NCI-H2107 treated with DMSO at 0.1 percent for 48 hours (cell line): ENCODE measurements at regions not wholly inside any gene's neighbourhood (a gene's known extent, or its start where the extent isn't known, plus 50 kb on each side); places are given as distances from the start of the nearest gene placed in this dataset.

ENCODE experiments used
- DNase-seq: peaks from one replicate; lab custom pipeline; 2025; ENCODE audit not compliant: unreplicated experiment; lab: John Stamatoyannopoulos, UW

DNA sequence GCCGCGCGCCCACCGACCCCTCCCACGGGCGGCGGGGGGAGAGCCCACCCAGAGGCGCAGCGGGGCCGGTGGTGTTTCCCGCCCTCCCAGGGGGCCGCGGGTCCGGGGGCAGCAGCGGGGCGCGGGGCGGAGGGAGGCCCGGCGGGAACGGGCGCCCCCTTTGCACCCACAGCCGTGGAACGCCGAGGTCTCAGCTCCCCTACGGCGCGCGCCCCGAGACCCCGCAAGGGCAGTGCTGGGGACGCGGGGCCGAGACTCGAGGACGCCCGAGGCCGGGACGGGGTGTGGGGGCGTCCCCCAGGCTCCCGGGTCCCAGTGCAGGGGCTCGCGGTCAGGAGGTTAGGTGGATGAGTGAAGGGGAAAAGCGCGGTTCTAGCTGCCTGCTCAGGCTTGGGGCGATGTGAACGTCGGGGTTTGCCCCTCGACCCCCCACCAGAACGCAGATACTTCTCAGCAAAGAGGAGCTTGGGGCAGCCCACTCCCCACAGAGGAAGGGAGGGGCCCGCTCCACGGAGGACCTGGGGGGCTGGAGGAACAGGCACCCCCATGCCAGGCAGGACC, 65.5 kb upstream of the BHLHE23 start:
- DNase-seq: no peak

DNA sequence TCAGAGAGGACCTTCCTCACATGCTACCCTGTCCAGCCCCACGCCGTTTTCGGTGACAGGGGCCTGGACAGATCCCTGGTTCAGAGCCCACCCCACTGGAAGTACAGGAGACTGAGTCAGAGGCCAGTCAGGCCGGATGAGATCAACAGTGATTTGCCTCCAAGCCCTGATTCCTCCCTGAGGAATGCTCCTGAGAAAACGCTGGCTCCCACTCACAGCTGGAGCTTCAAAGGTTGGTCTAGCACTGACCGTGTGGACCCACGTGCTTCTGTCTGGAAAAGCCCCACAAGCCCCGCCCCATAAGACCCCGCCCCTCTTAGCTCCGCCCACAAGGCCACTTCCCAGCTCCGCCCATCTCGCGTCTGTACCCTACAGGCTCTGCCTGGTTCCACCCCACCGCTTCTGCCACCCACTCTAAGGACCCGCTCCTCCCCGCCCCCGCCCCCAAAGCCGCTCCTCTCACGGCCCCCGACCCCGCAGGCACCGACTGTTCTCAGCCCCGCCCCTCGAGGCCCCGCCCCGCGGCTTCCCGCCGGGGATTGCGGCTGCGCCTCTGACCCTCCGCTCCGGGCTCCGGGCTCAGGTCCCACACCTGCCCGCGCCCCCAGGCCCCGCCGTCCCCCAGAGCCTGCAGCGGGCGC, 64.9 kb upstream of the BHLHE23 start:
- no peak for DNase-seq

DNA sequence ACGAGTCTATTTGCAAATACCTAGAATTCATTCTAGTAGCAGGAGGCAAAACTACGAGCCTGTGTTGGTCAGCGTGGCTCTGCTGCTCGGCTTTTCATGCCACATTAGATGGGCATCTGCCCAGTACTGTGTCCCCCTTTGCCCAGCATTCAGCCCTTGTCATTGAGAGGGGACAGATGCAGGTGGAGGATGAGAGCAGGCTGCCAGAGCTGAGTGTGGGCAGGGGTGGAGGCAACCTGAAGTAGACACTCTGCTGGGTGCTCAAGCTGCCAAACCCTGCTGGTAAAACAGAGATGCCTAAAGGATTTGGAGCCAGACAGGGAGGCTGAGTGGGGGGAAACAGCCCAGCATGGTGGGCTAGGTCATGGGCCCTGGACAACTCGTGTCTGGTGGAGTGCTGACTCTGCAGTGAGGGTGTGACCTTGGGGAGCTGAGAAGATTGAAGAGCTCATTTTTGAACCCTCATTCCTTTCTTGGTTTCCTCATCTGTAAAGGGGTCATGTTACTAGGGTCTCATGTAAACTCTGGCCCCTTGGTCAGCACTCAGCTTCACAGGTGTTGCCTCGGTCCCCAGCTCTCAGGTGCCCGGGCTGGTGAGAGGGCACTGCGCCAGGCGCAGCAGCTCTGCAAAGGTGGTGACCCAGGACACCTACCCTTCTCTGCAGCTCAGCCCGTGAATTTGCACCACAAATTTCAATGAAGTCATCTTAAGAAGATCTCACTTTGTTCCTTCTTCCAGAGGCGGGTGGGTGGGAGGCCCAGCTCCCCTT, 64.2 kb upstream of the BHLHE23 start:
- no peak for DNase-seq

GRCh38 chr20:63070301-63070625, 63.5 kb upstream of the BHLHE23 start:
- no peak for DNase-seq

- DNase-seq: no peak
Observed at GRCh38 chr20:63068711-63069367, 62.1 kb upstream of the BHLHE23 start.

GRCh38 chr20:63067721-63068560, 61.2 kb upstream of the BHLHE23 start:
- DNase-seq: no peak

GRCh38 chr20:63067266-63067635, 60.5 kb upstream of the BHLHE23 start:
- no peak for DNase-seq

- DNase-seq: no peak
Observed at GRCh38 chr20:63066506-63067265, 59.9 kb upstream of the BHLHE23 start.

DNA sequence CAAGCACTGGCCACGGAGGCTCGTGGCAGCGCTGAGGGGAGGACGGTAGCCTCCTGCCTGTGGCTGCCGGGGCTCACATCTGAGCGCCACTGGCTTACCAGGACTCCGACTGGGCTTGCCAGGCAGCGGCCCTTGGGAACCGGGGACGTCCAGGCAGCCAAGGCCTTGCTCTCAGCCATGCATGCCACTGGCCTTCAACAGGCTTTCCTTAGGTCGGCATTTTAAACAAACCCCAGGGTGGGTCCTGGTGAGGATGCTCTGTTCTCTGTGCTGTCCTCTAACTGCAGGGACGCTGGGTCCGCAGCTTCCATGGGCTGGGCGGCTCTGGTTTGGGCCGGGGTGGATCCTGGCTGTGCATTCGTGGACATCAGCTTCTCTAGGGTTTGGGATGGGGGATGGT, 59.1 kb upstream of the BHLHE23 start:
- no peak for DNase-seq

DNA sequence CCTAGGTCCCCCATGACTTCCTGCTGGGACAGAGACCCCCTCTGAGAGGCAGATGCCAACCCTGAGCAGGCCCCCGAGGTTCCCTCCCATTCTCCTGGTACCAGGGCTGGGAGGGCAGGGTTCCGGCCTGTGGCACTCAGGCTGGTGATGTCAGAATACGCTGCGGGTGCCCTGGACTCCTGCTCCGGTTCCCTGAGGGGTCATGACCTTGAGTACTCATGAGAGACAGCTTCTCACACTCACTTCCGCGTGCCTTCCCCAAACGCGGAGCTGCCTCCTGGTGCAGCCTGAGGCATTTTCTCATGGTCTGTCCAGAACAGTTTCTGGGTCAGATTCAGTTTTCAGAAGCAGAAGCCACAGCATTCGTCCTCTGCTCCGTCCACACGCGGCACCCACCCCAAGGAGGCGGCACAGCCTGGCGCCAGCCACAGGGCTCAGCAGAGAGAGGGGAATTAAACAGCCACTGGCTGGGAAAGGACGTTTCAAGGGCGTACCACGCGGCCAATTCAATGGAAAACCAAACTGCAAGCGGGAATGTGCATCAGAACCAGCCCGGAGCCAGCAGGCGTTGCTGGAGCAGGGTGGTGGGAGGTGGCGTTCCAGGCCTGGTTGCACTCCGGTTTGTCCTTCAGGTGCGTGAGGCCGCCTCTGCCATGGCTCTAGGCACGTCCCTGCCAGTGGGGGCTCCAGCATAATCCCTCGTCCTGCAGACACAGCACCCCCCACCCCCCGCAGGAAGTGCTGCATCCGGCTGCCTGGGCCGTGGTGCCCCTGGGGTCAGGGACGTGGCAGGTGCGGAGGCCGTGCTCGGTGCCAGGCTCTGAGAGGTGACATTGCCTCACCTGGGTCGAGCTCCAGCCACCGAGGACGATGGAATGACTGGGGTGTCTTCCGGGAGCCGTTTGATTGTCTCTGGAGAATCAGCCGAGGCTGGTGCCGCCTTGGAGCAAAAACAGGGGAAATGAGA, 58.3 kb upstream of the BHLHE23 start:
- no peak for DNase-seq

GRCh38 chr20:63064310-63064709, 57.5 kb upstream of the BHLHE23 start:
- no peak for DNase-seq

DNA sequence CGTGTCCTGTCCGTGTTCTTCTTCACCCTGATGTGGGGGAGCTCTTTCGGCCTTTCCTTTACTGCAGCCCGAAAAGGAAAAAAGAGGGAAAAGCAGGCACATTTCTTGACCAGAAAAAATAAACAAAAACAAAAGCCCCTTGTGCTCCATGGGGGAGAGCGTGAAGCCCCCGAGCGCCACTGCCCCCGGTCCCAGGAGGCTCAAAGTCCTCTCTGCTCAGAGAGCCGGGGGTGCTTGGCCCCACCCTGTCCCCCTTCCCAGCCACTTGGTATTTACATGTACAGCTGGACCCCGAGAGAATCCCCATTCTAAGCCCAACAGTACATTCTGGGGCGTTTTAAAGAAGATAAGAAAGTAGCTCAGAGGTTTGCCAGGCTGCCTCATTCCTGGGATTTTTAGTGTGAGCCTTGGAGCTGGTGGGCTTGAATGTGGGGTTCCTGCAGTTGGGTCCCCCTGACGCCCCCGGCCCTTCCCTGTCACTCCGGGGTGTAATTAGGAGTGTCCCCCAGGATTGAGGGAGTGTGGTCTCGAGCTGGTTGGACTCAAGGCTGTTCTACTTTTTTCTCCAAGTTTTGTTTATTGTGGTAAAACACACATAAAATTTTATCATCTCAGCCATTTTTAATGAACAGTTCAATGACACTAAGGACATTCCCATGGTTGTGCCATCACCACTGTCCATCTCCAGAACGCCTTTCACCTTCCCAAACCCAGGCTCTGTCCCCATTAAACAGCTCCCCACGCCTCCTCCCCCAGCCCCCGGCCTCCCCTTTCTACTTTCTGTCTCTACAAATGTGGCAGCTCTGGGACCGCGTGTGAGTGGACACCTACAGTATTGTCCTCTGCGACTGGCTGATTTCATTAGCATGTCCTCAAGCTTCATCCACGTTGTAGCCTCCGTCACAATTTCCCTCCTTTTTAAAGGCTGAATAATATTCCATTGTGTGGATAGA, 55.7 kb upstream of the BHLHE23 start:
- DNase-seq: no peak

GRCh38 chr20:63061771-63062100, 55.0 kb upstream of the BHLHE23 start:
- no peak for DNase-seq

GRCh38 chr20:63061051-63061770, 54.4 kb upstream of the BHLHE23 start:
- DNase-seq: no peak

GRCh38 chr20:63060057-63060991, 53.6 kb upstream of the BHLHE23 start:
- DNase-seq: peak; percentile 7

- DNase-seq: no peak
Observed at GRCh38 chr20:63059684-63060056, 52.9 kb upstream of the BHLHE23 start.
